Osteoblast (primary cell): ENCODE measurements at regions not wholly inside any gene's neighbourhood (a gene's known extent, or its start where the extent isn't known, plus 50 kb on each side); places are given as distances from the start of the nearest gene placed in this dataset.
A peak's percentile ranks its signal among the peaks of the same experiment; 100 is the strongest.
"Not testable (repeated sequence)": the region's sequence is repeated elsewhere in the genome, so short reads cannot be mapped to it uniquely, and the experiment has no call there.

ENCODE experiments used
- DNase-seq: peaks from one replicate; pipeline ENCODE4 v3.0.0; 2011; ENCODE audit warnings: low spot score, mixed read lengths; ENCODE audit not compliant: insufficient read length; ENCODE audit errors: missing footprints
- H2AFZ ChIP-seq: 2 replicates; pipeline ENCODE4 v1.6.0; 2011; ENCODE audit warnings: mild to moderate bottlenecking, low read length
- H3K27ac ChIP-seq: 2 replicates; pipeline ENCODE4 v1.5.1; 2011; ENCODE audit warnings: mild to moderate bottlenecking, low read depth, low read length, moderate library complexity
- H3K27me3 ChIP-seq: 2 replicates; pipeline ENCODE4 v1.6.0; 2012; ENCODE audit warnings: mild to moderate bottlenecking, control low read depth, inconsistent platforms, low read length, moderate library complexity; ENCODE audit not compliant: insufficient read depth
- H3K36me3 ChIP-seq: 2 replicates; pipeline ENCODE4 v1.5.1; 2011; ENCODE audit warnings: mild to moderate bottlenecking, low read length, control low read depth, moderate library complexity; ENCODE audit not compliant: insufficient read depth
- H3K4me1 ChIP-seq: 2 replicates; pipeline ENCODE4 v1.5.1; 2011; ENCODE audit warnings: mild to moderate bottlenecking, low read length, control low read depth, moderate library complexity; ENCODE audit not compliant: insufficient read depth
- H3K4me2 ChIP-seq: 2 replicates; pipeline ENCODE4 v1.6.0; 2011; ENCODE audit warnings: mild to moderate bottlenecking, low read length; ENCODE audit not compliant: insufficient read depth
- H3K4me3 ChIP-seq: fragments of 200-600 bp; sonication (generic); 3 replicates; pipeline ENCODE4 v1.5.1; 2012; ENCODE audit warnings: mild to moderate bottlenecking, low read length, inconsistent platforms; ENCODE audit not compliant: insufficient read depth
- H3K79me2 ChIP-seq: 2 replicates; pipeline ENCODE4 v1.6.0; 2012; ENCODE audit warnings: mild to moderate bottlenecking, low read length, control low read depth, inconsistent platforms; ENCODE audit not compliant: insufficient read depth
- H3K9me3 ChIP-seq: 2 replicates; pipeline ENCODE4 v1.5.1; 2011; ENCODE audit warnings: low read depth, low read length, control low read depth
- H4K20me1 ChIP-seq: 2 replicates; pipeline ENCODE4 v1.6.0; 2012; ENCODE audit warnings: mild to moderate bottlenecking, low read length, control low read depth; ENCODE audit not compliant: insufficient read depth
- CTCF ChIP-seq: IDR thresholded peaks from 2 replicates; pipeline ENCODE4 v1.5.1; 2011; ENCODE audit warnings: mild to moderate bottlenecking, low read depth, low read length, moderate library complexity; ENCODE audit errors: extremely low read depth

- H3K27ac ChIP-seq: no peak overlapping the region
- peak; percentile 87 for TF ChIP-seq CTCF
- H3K27me3 ChIP-seq: no peaks in the 10 kb centered on the region
- H3K4me1 ChIP-seq: no peaks in the 10 kb centered on the region
- H3K4me3 ChIP-seq: no peak overlapping the region
- peak; percentile 44 for DNase-seq
- no peaks in the 10 kb centered on the region for H4K20me1 ChIP-seq
- H3K36me3 ChIP-seq: no peaks in the 10 kb centered on the region
- H3K9me3 ChIP-seq: no peaks in the 10 kb centered on the region
- no peak overlapping the region for H3K4me2 ChIP-seq
- H3K79me2 ChIP-seq: no peaks in the 10 kb centered on the region
- H2AFZ ChIP-seq: no peak overlapping the region
Observed at GRCh38 chr1:79497193-79497773, 490.8 kb upstream of the ADGRL4 start.

- H3K4me2 ChIP-seq: no peak overlapping the region
- H3K79me2 ChIP-seq: no peaks in the 10 kb centered on the region
- peak; percentile 5 for DNase-seq
- H3K4me3 ChIP-seq: no peak overlapping the region
- H3K9me3 ChIP-seq: no peaks in the 10 kb centered on the region
- H3K27ac ChIP-seq: no peak overlapping the region
- H2AFZ ChIP-seq: no peak overlapping the region
- H3K27me3 ChIP-seq: no peaks in the 10 kb centered on the region
- no peak for TF ChIP-seq CTCF
- H3K4me1 ChIP-seq: no peaks in the 10 kb centered on the region
- no peaks in the 10 kb centered on the region for H3K36me3 ChIP-seq
- no peaks in the 10 kb centered on the region for H4K20me1 ChIP-seq
Observed at GRCh38 chr1:79496129-79496528, 489.6 kb upstream of the ADGRL4 start.

GRCh38 chr1:79493702-79494101 lies 487.2 kb upstream of the ADGRL4 start:
- not testable (repeated sequence) for H3K79me2 ChIP-seq, H3K9me3 ChIP-seq, H3K36me3 ChIP-seq, H3K4me1 ChIP-seq, H3K4me3 ChIP-seq, H4K20me1 ChIP-seq, DNase-seq, H3K27ac ChIP-seq, H3K27me3 ChIP-seq, H2AFZ ChIP-seq, H3K4me2 ChIP-seq

GRCh38 chr1:79488572-79489121 lies 482.1 kb upstream of the ADGRL4 start:
- not testable (repeated sequence) for H3K36me3 ChIP-seq, H3K4me1 ChIP-seq, H3K9me3 ChIP-seq, H3K79me2 ChIP-seq, H4K20me1 ChIP-seq, H3K27ac ChIP-seq, H3K4me3 ChIP-seq, H2AFZ ChIP-seq, DNase-seq, H3K27me3 ChIP-seq, H3K4me2 ChIP-seq

GRCh38 chr1:79478728-79479373 lies 472.3 kb upstream of the ADGRL4 start:
- Histone ChIP-seq H3K4me2 (no peak overlapping the region), H3K4me3 (no peak overlapping the region), H3K9me3 (no peaks in the 10 kb centered on the region), H2AFZ (no peak overlapping the region), H3K27me3 (no peaks in the 10 kb centered on the region), H4K20me1 (no peaks in the 10 kb centered on the region), H3K36me3 (no peaks in the 10 kb centered on the region), H3K79me2 (no peaks in the 10 kb centered on the region), H3K27ac (no peak overlapping the region), H3K4me1 (no peaks in the 10 kb centered on the region)
- DNase-seq: no peak
- no peak for TF ChIP-seq CTCF
